ENCODE measurements at regions not wholly inside any gene's neighbourhood (a gene's known extent, or its start where the extent isn't known, plus 50 kb on each side); places are given as distances from the start of the nearest gene placed in this dataset.

GRCh38 chr14:43232261-43232660 is 1274.8 kb downstream of the FSCB start:
- TF ChIP-seq POU6F1 (CRISPR knock-in tag; IDR thresholded peaks at IDR 0.05; ENCODE audit: borderline replicate concordance, low read depth) (no peak), RARB (CRISPR knock-in tag; IDR thresholded peaks at IDR 0.05) (no peak), GLIS3 (CRISPR knock-in tag; IDR thresholded peaks at IDR 0.05) (no peak), CSRNP3 (CRISPR knock-in tag; IDR thresholded peaks at IDR 0.05) (no peak), BACH2 (CRISPR knock-in tag; IDR thresholded peaks at IDR 0.05; ENCODE audit: borderline replicate concordance) (no peak), ZFP3 (CRISPR knock-in tag; IDR thresholded peaks at IDR 0.05) (no peak), ZNF70 (CRISPR knock-in tag; IDR thresholded peaks at IDR 0.05) (no peak), ZNF565 (CRISPR knock-in tag; conservative IDR thresholded peaks at IDR 0.05; ENCODE audit: low read depth) (no peak), PATZ1 (CRISPR knock-in tag; IDR thresholded peaks at IDR 0.05; ENCODE audit: borderline replicate concordance) (no peak), ARNTL (CRISPR knock-in tag; IDR thresholded peaks at IDR 0.05; ENCODE audit: borderline replicate concordance, low read depth) (no peak), TOX (CRISPR knock-in tag; IDR thresholded peaks at IDR 0.05; ENCODE audit: borderline replicate concordance) (no peak), CREB5 (CRISPR knock-in tag; IDR thresholded peaks at IDR 0.05; ENCODE audit: low read depth) (no peak)
- no peak for ATAC-seq

- no peak for ATAC-seq
- TF ChIP-seq ESRRG (CRISPR knock-in tag; IDR thresholded peaks at IDR 0.05) (no peak), GLIS3 (CRISPR knock-in tag; IDR thresholded peaks at IDR 0.05) (no peak), ARNTL (CRISPR knock-in tag; IDR thresholded peaks at IDR 0.05; ENCODE audit: borderline replicate concordance, low read depth) (no peak), PATZ1 (CRISPR knock-in tag; IDR thresholded peaks at IDR 0.05; ENCODE audit: borderline replicate concordance) (no peak), ZNF70 (CRISPR knock-in tag; IDR thresholded peaks at IDR 0.05) (no peak), ZC3H10 (CRISPR knock-in tag; IDR thresholded peaks at IDR 0.05) (no peak), ZNF565 (CRISPR knock-in tag; conservative IDR thresholded peaks at IDR 0.05; ENCODE audit: low read depth) (no peak), ZFP3 (CRISPR knock-in tag; IDR thresholded peaks at IDR 0.05) (no peak), BACH2 (CRISPR knock-in tag; IDR thresholded peaks at IDR 0.05; ENCODE audit: borderline replicate concordance) (no peak), ISL1 (CRISPR knock-in tag; IDR thresholded peaks at IDR 0.05) (no peak), RARB (CRISPR knock-in tag; IDR thresholded peaks at IDR 0.05) (no peak), TSHZ2 (CRISPR knock-in tag; IDR thresholded peaks at IDR 0.05) (no peak), TCF4 (CRISPR knock-in tag; IDR thresholded peaks at IDR 0.05; ENCODE audit: borderline replicate concordance) (no peak), CREB5 (CRISPR knock-in tag; IDR thresholded peaks at IDR 0.05; ENCODE audit: low read depth) (no peak), ZFP30 (CRISPR knock-in tag; IDR thresholded peaks at IDR 0.05) (no peak), CSDC2 (CRISPR knock-in tag; IDR thresholded peaks at IDR 0.05) (no peak), ZNF8 (CRISPR knock-in tag; IDR thresholded peaks at IDR 0.05) (no peak)
These were observed 1291.6 kb downstream of the FSCB start for GRCh38 chr14:43215524-43215923.
